HG02973 (cell line): ENCODE measurements at regions not wholly inside any gene's neighbourhood (a gene's known extent, or its start where the extent isn't known, plus 50 kb on each side); places are given as distances from the start of the nearest gene placed in this dataset.
"Not testable (repeated sequence)": the region's sequence is repeated elsewhere in the genome, so short reads cannot be mapped to it uniquely, and the experiment has no call there.

Experiments
- ATAC-seq: cut with Tn5 transposase; IDR thresholded peaks from one replicate; pipeline ENCODE4 v1.9.1; 2021; ENCODE audit warnings: moderate library complexity; ENCODE audit not compliant: unreplicated experiment

DNA sequence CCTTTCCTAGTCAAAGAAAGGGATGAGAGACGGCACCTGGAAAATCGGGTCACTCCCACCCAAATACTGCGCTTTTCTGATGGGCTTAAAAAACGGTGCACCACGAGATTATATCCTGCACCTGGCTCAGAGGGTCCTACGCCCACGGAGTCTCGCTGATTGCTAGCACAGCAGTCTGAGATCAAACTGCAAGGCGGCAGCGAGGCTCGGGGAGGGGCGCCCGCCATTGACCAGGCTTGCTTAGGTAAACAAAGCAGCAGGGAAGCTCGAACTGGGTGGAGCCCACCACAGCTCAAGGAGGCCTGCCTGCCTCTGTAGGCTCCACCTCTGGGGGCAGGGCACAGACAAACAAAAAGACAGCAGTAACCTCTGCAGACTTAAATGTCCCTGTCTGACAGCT, 309.9 kb downstream of the KIF20B start:
- not testable (repeated sequence) for ATAC-seq

DNA sequence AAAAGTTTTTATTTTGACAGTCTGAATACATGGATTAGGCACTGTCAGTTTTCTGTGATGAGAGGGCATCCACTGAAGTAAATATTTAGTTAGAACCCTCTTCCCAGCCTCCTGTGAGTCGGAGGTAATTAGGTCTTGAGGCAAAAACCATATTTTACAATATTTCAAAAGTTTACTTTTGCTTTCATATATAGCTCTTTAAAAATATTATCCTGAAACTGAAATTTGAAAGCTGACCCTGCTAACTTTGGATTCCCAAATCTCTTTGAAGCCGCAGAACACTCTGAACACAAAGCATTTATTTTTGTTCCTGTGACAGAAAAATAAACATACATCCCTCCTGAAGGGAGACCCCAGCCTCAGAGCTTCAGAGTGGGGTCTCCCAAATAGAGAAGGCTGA, 317.4 kb downstream of the KIF20B start:
- no peak for ATAC-seq

DNA sequence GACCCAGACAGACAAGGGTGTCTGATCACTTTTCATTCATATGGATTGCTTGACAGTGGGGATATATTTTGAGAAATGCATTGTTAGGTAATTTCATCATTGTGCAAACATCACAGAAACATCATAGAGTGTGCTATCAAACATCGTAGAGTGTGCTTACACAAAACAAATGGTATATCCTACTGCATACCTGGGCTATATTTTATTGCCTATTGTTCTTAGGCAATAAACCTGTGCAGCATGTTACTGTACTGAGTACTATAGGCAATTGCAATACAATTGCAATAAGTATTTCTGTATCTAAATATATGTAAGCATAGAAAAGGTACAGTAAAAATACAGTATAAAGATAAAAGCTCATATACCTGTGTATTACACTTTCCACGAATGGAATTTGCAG, 319.1 kb downstream of the KIF20B start:
- ATAC-seq: no peak

DNA sequence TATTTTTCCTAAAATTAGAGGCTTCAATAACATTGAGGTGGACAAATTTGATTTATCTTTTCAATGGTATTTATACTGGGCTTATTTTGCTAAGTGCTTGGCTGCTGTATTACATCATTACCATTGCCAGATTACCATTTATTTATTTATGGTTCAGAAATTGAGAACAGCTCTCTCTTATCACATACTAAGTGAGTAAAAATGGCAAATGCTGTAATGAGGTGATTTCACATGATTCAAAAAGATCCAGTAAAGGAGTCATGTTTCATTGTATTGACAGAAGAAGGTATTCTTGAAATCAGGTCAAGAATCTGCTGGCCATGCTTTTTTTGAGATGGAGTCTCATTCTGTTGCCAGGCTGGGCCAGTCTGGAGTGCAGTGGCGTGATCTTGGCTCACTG, 322.6 kb downstream of the KIF20B start:
- ATAC-seq: no peak

DNA sequence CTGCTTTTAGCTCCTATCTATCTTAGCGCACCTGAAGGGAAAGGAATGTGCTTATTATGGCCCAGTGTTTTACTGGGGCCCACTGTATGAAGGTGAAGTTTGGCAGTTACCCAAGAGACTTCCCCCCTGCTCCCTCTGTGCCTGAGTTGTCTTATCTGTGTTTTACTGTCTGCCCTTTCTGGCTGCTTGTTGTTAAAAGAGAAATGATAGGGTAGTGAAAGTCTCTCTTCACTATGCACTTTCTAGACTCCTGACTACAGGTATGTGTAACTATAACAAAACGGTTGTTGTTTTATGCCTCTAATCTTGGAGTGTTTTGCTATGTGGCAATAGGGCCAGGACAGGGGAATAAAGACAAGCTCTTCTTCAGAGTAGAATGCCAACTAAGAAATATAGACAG, 326.9 kb downstream of the KIF20B start:
- ATAC-seq: no peak

DNA sequence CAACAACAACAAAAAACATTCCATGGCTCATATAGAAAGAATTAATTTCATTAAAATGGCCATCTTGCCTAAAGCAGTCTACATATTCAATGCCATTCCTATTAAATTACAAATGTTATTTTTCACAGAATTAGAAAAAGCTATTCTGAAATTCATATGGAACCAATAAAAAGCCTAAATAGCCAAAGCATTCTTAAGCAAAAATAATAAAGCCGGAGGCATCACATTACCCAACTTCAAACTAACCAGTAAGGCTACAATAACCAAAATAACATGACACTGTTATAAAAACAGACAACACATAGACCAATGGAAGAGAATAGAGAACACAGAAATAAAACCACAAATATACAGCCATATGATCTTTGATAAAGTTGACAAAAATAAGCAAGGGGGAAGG, 330.4 kb downstream of the KIF20B start:
- ATAC-seq: no peak

DNA sequence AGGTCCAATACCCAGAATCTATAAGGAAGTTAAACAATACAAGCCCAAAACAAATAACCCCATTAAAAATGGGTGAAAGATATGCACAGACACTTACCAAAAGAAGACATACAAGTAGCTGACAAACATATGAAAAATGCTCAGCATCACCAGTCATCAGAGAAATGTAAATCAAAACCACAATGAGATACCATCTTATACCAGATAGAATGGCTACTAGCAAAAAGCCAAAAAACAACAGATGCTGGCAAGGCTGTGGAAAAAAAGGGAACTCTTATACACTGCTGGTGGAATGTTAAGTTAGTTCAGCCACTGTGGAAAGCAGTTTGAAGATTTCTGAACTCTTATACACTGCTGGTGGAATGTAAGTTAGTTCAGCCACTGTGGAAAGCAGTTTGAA, 331.1 kb downstream of the KIF20B start:
- no peak for ATAC-seq

DNA sequence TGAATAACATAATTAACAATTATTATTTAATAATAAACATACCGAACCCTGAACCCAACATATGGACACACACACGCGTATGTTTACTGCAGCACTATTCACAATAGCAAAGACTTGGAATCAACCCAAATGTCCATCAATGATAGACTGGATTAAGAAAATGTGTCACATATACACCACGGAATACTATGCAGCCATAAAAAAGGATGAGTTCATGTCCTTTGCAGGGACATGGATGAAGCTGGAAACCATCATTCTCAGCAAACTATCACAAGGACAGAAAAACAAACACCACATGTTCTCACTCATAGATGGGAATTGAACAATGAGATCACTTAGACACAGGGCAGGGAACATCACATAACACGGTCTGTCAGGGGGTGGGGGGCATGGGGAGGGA, 333.5 kb downstream of the KIF20B start:
- not testable (repeated sequence) for ATAC-seq

DNA sequence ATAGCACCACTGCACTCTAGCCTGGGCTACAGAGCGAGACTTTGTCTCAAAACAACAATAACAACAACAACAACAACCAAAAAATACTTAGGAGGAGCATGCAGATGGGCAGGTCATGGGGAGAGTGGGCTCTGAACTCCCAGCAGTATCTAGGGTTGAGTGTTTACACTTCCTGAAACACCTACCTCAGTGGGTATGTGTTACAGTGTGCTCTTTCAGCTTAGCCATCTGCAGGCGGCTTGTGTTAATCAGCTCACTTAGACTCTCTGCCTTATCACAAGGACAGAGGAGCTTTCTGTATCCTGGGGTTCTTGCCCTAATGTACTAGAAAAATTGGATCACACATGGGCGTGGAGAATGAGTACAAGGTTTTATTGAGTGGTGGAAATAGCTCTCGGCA, 340.2 kb downstream of the KIF20B start:
- no peak for ATAC-seq

DNA sequence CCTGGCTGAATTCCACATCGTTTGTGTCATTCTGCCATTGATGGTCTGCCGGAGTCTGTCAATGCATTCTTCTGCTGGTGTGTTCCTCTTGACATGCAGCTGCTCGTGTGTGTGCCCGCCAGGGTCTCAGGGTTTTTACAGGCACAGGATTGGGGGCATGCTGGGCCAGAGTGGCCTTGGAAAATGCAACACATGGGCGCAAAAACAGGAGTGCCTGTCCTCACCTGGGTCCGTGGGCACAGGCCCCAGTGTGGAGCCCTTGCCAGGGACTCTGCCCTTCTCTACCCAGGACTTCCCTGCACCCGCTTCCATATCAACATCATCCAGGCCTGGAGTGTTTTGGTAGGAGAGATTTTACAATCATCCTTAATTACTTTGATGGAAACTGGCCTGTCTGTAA, 340.7 kb downstream of the KIF20B start:
- no peak for ATAC-seq

DNA sequence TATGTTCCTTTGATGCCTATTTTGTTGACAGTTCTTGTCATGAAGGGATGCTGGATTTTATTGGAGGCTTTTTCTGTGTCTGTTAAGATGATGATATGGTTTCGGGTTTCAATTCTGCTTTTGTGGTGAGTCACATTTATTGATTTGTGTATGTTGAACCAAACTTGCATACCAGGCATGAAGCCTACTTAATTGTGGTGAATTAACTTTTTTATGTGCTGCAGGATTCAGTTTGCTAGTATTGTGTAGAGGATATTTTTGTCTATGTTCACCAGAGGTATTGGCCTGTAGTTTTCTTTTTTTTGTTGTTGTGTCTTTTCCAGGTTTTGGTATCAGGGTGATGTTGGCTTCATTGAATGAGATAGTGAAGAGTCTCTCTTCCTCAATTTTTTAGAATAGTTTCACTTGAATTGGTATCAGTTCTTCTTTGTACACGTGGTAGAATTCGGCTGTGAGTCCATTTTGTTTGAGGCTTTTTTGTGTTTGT, 345.9 kb downstream of the KIF20B start:
- peak; percentile 83 for ATAC-seq

DNA sequence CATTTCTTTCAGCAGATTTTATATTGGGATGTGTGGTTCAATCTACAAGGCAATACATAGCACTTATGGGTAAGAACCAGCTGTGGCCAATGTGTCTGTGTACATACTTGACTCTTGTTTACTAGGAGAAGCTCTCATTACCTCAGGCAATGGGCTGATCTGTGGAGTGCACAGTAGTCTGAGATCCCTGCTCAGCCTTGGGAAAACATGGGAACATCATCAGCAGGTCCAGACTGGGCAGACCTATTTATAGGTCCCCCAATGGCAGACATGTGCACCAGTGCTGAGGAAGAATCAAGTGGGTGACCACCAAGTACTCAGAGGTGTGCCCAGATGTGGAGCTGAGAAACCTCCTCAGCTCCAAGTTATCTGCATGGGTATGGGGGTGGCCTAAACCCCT, 349.7 kb downstream of the KIF20B start:
- no peak for ATAC-seq

DNA sequence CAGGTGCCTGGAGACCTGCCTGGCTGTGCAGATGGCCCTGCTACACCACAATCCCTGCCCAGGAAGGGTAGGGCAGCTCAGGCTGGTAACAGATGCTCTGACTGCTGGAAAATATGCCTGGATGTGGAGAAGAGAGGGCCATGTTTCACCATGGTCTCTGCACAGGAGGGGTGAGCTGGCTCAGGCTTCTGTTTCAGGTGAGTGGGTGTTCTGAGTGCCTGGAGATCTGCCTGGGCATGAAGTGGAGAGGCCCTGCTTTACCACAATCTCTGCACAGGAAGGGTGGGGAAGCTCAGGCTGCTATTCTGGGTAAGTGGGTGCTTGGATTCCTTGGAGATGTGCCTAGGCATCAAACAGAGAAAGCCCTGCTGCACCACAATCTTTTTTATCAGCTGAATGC, 350.1 kb downstream of the KIF20B start:
- ATAC-seq: peak; percentile 28

DNA sequence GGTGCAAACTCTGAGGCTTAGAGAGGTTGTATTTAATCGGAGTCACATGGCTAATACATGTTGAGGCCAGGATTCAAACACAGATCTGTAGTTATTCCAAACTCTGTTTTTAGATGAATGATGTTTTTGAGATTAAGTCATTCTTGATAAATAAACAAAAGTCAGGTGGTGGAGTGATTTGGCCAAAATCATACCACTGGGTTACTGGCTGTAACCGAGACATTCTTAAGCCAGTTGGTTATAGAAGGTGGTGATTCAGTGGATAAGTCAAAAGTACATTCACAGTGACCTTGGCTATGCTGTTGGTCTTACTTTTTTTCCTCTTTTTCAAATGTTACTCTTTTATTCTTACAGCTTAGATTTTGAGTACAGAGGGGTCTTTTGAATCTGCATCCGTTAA, 361.4 kb downstream of the KIF20B start:
- no peak for ATAC-seq

DNA sequence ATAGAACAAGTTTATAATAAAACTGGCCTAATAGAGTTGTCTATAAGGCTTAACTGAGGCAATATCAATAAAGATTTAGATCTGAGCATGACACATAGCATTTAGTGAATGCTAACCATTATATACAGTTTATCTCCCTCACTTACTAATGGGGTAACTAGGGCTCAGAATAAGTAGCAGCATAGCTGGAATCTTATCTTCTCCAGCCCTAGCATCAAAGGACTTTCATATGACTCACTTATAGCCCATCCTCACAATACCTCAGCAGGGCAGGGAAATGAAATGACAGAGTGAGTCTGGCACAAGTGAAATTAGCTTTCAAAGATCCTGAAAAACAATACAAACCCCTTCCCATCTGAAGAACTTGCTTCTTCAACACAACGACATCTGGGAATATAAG, 362.9 kb downstream of the KIF20B start:
- ATAC-seq: no peak

DNA sequence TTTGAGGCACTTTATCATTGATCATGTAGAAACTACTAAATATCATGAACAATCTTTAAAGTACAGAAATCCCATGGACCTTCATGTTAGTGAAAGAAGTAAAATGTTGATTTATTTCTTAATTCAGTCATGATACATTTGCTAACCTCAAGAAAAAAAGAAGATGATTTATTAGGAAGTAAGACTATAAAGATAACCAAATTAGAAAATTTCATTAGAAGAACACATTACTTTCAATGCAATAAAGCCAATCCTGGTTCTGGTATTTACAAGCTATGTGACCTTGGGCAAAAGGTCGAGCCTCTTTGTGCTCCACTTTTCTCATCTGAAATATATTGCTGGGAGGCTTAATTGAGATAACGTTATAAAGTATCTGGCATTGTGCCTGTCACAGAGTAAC, 365.0 kb downstream of the KIF20B start:
- no peak for ATAC-seq

DNA sequence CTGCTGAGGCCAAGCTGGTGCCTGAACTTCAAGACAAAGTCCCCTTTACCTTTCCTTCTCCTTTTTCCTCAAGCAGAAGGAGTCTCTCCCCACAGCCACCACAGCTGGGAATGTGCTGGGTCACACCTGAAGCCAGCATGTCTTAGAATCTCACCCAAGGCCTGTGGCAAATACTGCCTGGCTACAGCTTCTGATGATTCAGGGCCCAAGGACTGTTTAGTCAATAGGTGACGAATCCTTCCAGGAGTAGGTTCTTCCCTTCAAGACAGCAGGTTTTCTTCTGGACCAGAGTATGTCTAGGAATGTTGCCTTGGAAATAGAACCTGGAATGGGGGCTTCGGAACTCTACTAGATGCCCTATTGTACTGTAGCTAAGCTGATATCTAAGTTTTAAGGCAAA, 374.6 kb downstream of the KIF20B start:
- no peak for ATAC-seq

DNA sequence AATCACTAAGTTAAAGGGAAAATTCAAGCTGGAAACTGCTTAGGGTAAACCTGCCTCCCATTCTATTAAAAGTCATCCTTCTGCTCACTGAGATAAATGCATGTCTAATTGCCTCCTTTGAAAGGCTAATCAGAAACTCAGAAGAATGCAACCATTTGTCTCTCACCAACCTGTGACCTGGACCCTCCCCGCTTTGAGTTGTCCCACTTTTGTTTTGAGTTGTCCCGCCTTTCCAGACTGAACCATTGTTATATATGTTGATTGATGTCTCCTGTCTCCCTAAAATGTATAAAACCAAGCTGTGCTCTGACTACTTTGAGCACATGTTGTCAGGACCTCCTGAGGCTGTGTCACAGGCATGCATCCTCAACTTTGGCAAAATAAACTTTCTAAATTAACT, 378.4 kb downstream of the KIF20B start:
- ATAC-seq: no peak

DNA sequence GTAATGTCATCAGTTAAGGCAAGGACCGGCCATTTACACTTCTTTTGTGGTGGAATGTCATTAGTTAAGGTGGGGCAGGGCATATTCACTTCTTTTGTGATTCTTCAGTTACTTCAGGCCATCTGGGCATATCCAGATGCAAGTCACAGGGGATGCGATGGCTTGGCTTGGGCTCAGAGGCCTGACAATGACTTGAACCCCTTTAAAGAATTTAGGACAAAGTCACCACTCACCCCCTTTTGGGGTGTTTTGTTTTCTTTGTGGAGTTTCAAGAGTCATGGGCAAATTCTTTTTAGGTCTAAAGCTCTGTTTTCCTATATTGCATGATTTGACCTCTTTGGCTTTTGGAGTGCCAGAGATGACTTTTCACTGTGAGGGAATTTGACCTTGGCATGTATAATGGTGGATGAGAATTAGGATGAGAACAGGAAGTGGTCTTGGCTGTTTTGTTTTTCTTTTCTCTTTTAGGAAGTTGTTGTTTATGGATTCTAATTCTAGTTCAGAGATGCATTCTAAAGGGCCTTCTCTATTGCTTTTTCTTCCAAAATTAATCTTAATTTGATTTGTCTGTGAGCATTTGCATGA, 385.3 kb downstream of the KIF20B start:
- peak; percentile 23 for ATAC-seq

DNA sequence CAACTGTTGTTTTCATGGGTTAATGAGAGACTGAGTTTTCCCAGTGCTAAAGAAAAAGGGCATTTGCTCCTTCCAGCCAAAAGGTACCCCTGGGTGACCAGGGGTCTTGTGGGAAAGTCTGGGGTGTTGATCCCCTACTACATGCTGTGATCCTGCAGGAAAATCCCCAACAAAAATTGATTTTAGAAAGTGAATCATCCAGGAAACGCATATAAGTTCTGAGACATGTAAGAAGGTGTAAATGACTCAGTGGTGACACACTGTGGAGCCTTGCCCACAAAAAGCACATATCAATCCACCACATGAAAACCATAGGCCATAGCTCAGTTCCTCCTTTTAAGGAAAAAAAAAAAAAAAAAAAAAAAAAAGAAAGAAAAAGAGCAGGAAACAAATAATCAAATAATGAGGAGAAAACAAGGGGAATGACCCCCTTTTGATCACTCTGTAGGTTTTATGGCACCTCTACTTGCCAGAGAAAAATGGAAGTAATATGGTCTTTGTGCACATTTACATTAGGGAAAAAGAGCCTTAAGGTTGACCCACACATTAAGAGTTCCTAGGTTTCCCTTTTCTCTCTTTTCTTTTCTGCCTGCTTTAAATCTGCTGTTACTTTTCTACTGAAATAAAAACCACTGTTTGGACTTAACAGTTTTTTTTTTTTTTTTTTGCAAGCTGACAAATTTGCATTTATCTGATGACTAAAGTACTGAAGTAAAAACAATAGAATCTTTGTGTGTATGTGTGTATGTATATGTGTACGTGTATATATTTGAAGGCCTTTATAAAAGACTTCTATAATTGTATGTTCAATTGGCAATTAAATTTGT, 386.0 kb downstream of the KIF20B start:
- ATAC-seq: peak; percentile 99

DNA sequence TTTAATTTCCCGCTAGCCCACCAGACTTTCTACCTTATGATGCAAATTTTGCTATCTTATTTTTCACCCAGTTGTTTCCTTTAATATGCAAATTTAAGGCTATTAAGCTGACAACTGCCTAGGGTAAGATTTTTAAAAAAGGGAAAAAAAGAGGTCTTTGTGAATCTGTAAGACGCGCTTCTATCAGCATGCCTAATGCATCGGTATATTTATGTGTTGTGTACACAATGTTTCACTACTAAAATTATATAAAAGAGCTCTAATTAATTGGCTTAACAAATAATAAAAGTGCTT, 386.6 kb downstream of the KIF20B start:
- no peak for ATAC-seq

DNA sequence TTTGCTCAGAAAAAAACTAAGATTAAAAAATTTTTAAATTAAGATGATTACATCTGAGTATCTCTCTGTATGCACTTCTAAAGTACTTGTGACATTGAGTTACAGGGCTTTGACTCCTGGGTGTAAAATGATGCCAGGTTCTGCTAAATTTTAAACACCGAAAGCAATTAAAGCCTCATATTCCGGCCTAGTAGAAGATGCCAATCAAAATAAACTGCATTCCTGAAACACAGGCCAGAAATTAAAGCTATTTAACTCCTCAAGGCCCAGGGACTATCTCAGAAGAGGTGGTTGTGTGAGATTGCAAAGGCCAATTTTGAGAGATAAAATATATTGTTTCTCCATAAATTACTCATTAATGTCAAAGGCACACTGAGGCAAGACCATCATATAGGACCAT, 388.3 kb downstream of the KIF20B start:
- no peak for ATAC-seq

DNA sequence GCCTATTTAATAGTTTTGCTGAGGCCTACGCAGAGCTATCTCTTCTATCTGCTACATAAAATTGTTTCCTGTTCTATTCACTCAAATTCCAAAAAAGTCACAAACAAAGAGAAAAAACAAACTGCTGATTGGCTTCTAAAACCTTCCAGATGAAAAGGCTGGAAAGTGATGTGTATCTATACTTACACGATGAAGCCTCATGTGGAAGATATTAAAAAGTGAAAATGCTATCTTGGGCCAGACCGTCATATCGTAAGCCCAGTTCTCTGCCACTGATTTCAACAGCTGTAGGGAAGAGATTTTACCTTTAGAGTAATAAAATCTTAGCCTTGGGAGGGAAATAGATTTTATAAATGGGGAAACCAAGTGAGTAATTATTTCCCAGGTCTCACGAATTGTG, 394.8 kb downstream of the KIF20B start:
- ATAC-seq: no peak
